Stimulated activated naive CD4-positive, alpha-beta T cell (primary cell): ENCODE measurements at regions not wholly inside any gene's neighbourhood (a gene's known extent, or its start where the extent isn't known, plus 50 kb on each side); places are given as distances from the start of the nearest gene placed in this dataset.

Source experiments
- DNase-seq, 6 experiments: peaks; one replicate each; lab custom pipeline; 2025; lab: John Stamatoyannopoulos, UW

DNA sequence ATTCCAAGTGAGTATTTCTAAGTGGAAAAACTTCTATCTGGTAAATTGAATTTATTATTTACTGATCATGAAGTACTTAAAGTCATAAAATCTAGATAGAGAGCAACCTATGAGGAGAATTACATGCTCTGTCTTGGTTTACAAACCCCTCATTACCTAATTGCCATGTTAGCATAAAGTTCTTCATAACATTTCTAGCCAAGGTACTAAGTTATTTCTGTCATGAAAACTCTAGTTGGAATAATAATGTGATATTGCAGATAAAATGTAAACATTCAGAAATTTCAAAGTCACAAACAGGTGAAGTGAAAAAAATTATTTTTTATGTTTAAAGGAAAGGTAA lies 228.6 kb downstream of the TTLL7 start:
- no peak for DNase-seq

DNA sequence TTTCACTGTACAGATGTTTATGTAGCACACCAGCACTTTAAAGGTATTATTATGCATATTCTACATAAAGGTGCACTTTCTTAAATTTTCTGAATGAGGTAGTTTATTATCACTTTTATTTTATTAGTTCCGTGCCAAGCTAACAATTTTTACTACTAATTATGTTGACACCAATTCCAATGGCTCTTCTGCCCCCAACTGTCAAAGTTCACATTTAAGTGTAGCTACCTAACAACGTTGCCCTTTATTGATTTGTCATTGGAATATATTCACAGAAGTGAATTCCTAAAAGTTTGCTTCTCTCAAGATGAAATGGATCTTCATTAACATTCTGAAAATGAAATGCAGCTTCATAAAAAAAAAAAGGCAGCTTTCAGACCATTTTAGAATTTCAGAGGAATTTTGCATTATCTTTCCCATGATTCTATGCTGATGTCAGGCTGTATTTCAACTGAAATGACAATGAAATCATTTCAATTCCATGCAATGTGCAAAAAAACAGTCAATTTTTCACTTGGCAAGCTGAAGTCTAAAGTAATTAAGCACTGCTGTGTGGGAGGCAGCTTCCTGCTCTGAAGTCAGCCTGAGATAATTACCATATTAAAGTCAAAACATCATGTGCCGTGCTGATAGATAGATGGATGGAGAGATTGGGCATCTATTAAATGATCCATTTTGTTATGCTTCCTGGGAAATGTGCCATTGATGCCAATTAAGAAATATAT lies 229.2 kb downstream of the TTLL7 start:
- no peak for DNase-seq

DNA sequence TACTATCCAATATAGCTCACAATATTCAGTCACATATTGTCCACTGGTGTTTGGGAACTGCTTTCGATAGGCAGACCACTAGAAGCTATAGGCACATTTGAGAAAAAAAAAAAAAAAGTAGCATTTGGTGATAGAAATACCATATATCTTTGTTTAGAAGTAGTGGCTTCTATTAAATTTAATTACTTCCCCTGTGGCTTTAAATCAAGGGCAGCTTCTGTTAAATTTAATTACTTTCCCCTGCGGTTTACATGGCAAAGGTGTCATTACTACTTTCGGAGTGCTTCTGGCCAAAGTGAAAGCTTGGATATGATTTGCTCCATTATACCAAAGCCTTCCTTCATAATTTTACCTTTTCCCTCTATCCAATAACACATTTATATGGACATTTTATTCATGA lies 229.9 kb downstream of the TTLL7 start:
- DNase-seq: no peak

DNA sequence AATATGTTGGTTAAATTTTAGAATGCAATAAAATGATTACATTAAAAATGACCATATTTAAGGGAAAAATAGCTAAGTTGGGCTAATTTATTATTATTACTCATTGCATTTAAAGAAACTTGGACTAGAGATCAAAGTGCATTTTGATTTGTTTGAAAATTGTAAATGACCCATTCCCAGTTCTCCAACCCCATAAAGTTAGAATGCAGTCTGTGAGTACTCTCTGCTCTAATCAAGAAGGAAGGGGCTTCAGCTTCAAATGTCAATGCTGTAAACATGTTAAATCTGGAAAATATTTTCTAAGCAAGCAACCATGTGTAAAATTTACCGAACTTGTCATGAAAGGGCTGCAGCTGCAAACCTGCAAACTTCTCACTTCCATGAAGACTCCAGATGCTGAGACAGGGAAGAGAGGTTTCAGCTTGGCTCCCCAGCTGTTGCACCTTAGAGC lies 232.7 kb downstream of the TTLL7 start:
- no peak for DNase-seq

DNA sequence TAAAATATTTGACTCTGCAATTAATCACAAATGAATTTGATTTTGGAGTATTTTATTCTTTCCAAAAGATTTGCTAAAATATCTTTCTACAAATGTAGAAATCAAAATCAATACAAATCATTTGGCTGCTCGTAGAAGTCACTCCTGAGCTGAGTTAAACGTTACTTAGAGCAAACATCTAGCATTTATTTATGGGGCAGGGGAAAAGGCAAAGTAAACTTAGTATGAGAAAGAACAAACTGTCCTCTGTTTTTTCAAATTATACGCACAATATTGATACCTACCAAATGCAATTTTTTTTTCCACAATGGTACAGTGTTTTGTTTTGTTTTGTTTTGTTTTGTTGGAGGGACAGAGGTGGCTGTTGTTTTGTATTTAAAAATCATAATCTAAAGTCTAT lies 233.8 kb downstream of the TTLL7 start:
- DNase-seq: no peak

DNA sequence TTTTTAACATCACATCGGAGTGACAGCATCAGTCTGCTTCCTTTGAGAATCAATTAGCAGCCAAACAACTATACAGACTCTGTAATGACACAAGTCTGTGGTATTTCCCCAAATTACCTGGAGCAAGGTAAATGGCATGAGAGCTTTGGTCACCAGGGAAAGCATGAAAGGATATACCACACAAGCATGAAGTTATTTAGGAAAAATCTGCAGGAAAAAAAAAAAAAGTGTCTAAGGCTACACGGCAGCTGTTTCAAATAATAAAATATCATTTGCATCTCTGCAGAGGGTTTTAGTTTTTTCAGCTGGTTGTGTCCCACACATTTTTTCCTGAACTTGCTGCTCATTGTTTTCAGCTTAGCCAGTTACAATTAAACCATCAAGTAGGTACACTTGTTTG lies 234.7 kb downstream of the TTLL7 start:
- no peak for DNase-seq

DNA sequence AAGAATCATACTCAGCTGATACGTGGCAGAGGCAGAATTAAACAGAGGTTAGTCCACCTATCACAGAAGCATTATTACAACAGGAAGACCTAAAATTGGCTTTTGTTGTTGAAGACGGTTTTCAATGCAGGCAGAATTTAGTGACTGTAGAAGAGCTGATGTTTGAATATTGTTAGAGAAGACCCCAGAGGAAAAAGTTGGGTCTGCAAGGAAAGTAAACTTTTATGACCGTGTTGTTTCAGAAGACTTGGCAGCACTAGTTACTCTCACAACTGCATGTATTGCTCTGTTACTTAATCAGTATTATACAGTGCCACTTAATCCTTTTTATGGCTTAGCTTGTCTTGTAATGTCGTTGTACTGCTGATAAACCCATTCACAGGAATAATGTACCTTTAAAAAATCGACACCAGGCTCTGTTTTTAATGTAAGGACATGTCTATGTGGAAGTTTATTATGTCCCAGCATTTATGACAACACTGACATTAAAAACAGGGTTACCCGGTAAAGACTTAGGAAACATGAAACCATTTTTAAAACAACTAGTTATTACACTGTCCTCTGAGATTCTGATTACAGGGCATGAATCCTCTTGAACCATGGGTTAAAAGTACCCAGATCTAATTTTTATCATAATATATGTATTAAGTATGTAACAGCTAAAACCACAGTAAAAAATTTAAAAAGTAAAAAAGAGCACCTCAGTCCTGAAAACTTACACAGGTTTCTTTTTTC lies 235.4 kb downstream of the TTLL7 start:
- DNase-seq: no peak

DNA sequence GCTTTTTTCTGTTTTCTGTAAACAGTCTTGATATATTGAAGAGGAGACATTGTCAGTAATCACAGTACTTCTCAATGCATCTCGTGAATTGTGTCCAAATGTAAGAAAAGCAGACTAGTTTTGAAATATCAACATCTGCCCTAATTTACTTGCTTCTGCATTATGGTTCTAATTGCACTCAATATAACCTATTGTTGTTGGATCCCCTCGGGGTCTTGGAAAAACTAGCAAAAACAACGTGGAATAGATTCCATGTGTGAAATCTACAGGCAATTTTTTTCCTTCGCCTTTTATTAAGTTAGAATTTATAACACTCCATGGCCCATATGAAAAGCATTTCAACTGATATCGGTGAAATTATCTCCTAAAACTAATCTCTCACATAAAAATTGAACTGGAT lies 236.5 kb downstream of the TTLL7 start:
- no peak for DNase-seq

DNA sequence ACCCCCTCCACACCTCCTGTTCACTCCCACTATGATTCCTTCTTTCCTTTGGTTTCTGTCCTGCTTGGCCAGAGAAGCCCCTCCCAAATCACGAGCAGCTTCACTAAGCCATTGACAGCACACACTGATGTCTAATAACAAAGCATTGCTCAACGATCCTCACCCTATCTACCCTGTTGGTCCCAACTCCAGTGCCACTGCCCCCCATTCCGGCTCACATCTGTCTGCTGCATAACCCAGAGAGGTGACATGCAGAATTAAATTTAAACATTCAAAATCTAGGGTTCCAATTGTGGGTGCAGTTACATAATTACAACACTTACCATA lies 236.9 kb downstream of the TTLL7 start:
- DNase-seq: no peak

DNA sequence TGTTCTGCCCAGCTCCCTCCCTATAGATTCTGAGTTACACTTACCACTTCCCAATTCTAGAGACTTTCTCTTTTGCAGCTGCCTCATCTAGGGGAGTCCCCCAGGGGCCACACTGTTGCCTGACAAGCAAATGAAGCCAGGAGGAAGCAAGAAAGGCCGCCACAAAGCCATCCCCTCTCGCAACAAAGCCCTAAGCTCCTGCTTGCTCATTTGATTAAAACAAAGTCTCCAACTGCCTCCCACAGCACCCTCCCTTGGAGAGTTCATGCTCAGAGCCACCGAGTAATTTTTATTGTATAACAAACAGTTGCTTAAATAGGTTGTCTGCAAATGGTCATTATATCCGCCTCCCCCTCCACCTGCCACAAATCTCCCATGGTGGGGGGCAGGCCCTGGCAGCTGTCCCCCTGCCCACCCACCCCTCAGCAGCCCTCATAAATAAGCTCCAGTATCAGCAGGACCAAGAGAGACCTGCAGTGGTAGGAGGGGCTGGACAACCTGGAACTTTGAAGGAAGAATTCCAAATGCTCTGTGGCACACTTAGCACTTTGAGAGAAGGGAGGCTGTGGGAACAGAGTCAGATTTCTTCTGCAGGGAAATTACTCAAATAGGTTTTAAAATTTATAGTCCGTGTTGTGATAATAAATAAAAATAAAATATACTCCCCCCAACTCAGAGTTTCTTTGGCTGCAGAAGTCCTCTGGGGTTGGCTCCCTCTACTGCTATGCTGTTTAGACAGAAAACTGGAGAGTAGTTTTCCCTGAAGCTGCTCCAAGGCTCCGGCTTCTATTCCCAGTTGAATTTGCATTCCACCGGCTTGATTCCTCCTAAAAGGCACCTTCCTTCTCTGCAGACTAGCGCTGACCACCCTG lies 237.5 kb downstream of the TTLL7 start:
- no peak for DNase-seq

DNA sequence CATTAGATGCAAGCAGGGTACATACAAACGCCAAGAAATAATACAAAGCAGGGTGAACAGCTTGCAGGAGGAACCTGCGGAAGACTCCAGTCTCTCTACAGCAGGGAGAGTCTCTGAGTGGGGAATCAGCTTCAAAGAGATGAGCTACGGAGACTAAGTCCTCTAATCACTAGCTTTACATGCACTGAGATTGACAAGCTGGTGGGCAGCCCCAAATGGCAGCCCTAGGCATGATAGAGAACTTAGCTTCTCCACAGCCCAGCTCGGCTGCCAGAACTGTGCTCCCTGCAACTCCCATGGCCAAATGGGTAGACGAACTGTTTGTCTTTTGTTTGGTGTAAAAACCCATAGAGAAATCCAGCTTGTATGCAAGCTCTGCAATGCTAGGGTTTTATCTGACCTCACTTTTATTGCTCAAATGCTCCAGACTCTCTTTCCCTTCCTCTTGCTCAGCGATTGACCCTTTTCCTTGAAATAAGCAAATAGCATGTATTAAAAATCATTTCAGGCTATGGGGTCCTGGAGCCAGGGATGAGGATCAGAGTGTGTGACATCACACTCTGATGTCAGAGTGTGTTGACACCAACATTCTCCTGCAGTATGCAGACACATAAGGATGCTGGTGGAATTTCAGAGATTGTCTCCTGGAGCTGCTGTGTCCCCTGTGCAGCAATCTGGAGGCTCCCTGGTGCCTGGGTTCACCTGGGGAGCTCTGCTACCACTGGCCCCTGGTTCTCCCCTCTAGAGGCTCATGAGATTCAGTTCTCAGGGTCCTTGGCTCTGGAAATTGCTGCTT lies 238.5 kb downstream of the TTLL7 start:
- DNase-seq: no peak

DNA sequence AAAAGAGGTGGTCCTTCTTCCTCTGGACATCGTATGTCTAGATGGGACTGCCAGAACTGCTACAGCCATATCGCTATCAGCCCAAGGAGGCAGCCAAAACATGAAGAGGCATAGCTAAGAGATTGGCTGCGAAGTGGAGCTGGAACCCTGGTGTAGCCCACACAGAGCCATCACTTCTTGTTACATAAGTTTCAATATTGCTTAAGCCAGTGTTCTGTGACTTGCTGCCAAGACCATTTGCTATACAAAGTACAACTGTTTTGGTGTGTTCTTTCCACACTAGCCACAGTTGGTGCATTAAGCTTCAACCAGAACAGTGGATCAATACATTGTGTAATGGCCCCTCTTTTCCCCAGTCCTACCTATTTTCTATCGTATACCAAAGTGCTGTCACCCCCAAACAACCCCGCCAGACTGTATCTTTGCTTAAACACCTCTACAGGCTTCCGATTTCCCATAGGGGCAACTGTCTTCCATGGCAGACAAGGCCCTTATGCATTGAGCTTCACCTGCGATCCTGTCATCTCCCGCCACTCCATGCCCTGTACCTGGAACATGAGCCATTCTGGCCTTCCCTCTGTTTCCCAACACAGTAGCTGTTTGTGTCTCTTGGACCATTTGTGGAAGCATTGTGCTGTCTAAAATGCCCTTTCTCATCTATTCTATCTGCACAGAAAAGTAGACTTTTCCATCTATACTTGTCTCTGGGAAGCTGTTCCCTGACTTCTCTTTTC lies 241.8 kb downstream of the TTLL7 start:
- DNase-seq: no peak

DNA sequence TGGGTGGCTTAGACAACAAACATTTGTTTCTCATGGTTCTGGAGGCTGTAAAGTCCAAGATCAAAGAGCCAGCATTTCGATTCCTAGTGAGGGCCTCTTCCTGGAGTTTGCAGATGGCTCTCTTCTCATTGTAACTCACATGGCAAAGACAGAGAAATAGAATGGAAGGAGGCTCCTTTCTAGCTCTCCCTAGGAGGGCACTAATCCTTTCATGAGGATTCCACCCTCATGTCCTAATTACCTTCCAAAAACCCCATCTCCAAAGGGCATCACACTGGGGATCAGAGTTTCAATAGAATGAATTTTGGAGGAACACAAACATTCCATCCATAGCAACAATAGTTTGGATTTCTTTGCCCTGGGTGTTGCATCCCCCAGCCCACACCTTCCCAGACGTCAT lies 247.3 kb downstream of the TTLL7 start:
- no peak for DNase-seq

DNA sequence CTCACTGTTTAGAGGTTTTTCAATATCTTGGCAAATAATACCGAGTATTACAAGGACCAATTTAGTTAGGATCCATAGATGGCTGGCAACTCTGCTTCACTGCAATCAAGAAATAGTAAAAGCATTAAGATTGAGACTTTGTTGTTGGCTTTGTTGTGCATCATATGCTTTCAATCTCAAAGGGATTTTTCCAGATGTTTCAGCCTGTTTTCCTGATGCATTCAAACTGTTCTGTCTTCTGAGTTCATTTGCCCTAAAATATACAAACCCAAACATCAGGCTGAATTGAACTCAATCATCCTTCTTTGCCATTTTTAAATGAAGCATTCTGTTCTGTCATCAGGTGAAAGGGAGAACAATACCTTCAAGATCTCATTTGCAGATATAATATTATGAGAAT lies 248.7 kb downstream of the TTLL7 start:
- DNase-seq: no peak

DNA sequence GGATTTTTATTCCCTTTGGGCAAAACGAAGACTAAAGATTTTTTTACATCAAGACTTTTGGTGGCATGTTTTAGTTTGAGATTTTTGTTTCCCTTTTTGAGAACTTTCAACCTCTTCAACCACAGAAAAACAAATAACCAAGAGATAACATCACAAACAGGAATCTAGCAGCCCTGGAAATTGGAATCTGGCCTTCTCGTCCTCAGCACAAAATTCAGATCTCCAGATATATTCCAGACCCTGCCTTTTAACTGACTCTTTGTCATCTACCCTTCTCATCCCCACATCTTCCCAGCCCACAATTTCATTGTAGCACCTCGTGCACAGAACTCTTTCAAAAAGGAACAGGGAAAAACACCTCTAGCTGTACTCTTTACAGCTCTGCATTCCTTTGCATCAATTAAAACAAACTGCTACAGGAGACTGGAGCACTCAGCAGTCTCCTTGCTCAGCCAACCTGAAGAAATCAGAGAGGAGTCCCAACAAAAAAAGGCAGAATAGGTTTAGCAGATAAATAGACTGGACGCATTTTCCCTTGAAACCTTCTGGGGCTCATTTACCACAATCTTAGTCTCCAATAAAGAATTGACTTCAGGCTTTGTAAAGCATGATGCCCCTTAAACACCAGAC lies 251.0 kb downstream of the TTLL7 start:
- no peak for DNase-seq

DNA sequence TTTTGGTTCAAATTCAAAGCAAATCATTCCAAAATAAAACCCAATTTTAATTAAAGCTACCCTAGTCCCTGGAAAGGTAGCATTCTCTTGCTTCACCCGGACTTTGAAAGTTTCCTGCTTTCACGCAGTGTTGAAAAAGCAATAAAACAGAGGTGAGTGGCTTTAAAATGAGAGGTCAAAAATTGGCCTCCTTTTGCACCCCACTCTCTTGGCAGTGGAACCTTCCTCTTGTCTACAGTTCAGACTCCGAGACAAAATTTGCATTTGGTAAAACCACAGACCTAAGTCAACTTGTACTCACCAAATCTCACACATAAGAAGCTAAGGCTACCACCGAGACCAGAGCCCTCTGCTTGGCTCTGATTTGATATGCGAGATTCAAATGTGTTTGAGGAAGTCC lies 252.7 kb downstream of the TTLL7 start:
- no peak for DNase-seq

DNA sequence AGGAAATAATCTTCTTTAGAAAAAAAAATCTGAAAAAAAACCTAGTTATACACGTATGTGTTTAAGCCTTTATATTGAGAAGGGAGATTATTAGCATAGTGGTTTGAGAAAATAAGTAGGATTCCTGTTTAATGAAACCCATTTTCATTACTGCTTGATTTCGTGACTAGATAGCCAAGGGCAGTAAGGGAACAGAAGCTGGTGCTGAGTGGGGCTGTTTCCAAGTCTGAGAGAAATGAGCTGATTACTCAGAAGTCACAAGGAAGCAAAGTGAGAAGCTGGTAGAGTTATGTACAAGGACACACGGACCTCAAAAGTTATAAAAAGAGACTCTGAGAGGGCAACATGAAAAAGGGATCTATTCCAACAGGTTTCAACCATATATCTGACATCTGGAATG lies 256.5 kb downstream of the TTLL7 start:
- DNase-seq: no peak

DNA sequence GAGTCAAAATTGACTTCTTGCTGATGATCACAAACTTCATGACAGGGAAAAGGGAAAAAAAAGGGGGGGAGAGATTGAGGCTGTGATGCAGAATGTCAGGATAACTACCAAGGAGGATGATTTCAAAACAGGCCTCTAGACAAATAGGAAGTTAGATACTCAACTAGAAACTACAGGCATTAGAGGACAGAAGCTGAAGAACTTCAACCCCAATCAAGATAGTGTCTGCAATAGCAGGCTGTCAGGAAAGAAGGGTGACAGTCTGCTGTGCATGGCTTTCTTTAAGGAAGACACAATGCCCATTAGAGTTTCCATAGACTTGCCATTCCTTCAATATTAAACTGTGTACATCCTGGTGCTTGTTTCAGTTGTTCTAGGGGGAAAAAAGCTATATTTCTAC lies 257.2 kb downstream of the TTLL7 start:
- no peak for DNase-seq

DNA sequence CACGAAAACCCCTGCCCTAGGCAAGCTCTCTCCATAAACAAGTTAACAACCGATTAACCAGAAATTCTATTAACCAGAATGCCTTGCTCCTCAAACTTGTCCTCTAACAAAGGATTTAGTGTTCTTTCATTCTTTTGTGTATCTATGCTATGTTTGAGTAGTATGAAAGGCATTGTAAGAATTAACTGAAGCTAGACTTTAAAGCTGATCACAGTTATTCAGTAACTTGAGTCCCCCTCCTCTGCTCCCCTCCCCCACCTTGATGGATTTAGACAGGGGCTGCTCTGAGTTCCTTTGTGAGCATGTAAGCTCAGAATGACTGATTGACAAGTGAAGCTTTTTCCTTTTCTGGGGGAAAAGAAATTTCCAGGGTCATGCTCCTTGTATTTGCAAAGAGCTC lies 257.6 kb downstream of the TTLL7 start:
- DNase-seq: no peak

DNA sequence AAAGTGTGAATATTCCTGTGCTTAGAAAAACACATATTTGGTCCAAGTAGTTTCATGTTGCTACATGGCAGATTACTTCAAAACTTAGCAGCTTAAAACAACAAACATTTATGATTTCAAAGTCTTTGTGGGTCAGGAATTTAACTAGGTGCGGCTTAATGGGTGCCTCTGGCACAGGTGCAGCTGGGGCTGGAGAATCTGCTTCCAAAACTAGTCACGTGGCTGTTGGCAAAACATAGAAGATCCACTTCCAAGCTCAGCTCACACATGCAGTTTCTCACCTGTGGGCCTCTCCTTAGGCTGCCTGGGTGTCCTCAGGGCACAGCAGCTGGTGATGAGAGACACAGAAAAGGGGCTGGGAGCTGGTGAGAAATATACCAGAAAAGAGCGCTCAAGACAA lies 263.4 kb downstream of the TTLL7 start:
- DNase-seq: no peak

DNA sequence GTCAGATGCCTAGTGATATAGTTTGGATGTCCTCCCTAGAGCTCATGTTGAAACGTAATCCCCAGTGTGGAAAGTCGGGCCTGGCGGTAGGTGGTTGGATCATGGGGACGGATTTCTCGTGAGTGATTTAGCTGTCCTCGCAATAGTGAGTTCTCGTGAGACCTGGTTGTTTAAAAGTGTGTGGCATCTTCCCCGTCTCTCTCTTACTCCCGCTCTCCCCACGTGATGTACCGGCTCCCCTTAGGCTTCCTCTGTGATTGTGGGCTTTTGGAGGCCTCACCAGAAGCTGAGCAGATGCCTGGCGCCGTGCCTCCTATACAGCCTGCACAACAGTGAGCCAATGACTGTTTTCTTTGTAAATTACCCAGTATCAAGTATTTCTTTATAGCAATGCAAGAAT lies 264.5 kb downstream of the TTLL7 start:
- no peak for DNase-seq
